ENCODE measurements at regions not wholly inside any gene's neighbourhood (a gene's known extent, or its start where the extent isn't known, plus 50 kb on each side); places are given as distances from the start of the nearest gene placed in this dataset.

GRCh38 chr13:90526711-90527110, 820.8 kb upstream of the MIR17HG start:
- no peak for DNase-seq

DNA sequence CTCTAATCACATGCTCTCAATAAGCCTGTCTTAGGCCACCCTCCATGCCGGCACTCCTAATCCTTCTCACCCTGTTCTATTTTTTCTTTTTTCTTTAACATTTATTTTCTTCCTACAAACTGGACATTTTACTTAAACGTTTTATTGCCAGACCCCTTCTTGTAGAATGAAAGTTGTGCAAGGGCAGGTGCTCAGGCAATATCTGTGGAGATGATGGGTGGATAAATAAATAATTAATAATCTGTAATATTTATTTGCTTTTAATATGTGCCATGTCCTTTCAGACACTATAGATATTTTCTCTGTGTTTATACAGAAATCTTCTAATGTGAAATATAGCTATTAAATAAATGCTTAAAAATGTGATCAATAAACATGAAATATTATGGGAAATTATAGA, 815.7 kb upstream of the MIR17HG start:
- DNase-seq: no peak

DNA sequence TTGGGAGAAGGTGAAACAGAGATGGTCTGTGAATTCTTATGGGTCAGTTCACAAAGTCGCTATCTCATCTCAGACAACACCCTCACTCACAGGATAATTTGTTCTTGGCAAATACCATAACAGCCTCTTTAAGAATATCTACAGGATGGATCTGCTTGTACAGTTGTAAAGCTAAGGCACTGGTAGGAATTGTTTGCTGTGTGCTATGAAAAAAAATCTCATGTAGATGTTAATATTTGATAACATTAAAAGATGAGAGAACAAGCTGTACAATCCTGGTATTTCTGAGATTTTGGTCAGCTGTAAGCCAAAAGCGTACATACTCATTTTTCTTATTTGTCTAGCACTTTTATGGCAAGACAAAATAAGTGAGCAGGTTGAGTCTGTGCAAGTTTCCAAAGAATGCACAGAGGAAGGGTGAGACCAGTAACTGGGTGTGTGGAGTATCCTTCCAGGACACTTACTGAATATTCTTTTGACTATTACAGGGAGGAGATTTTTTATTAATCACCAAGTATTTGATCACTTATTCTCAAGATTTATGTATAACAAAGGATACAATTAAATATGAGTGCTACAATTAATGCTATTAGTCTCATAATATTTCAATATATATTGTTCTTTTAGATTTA, 814.5 kb upstream of the MIR17HG start:
- DNase-seq: no peak

GRCh38 chr13:90533866-90534265, 813.6 kb upstream of the MIR17HG start:
- peak; percentile 51 for DNase-seq

DNA sequence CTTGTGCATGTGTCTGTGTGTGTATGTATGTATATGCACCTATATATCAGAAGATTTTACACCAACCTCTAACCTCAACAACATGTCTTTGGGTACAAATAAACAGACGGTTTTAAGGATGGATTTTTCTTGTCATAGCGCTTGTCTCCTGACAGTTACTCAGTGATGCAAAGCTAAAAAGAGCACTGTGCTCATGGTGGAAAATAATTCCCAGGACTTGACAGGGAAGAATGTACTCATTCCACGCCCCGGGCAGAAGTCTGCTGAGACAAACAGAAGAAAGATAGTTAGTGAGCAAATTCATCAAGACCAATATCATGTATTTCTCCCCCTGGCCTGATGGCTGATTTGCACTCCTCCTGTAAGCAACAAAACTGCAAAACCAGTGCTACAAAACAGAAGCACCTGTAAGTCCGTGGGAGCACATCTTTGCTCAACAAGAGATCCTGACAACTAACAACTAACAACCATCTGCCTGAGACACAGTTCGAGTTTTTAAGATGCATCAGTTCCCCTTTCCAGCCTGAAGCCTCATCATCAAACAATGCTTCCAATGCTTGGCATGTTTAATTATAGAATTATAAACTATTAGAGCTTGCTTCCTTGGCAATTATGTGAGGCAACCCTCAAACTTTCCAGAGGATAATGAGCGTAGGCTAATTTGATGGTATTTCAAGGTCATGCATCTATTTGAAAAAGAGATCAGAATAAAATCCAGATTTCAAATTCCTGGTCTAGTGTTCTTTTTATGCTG, 812.7 kb upstream of the MIR17HG start:
- DNase-seq: no peak

GRCh38 chr13:90535421-90535820, 812.1 kb upstream of the MIR17HG start:
- DNase-seq: no peak

DNA sequence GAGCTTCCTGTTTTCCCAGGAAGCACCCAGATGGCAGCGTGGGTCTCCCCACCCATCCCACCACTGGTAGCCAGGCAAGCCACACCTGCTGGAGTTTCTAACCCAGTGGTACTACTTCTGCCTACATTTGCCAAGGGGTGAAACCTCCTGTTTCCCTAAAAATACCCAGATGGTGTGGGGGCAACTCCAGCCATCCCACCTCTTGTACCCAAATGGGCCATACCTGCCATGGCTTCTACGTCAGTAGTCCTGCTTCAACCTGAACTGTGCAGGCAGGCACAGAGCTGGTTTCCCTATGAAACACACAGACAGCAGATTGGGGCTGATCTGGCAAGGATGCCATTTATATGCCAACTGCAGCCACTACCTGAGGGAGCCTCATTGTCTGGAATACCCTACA, 809.4 kb upstream of the MIR17HG start:
- no peak for DNase-seq

GRCh38 chr13:90541346-90541745, 806.1 kb upstream of the MIR17HG start:
- DNase-seq: no peak

DNA sequence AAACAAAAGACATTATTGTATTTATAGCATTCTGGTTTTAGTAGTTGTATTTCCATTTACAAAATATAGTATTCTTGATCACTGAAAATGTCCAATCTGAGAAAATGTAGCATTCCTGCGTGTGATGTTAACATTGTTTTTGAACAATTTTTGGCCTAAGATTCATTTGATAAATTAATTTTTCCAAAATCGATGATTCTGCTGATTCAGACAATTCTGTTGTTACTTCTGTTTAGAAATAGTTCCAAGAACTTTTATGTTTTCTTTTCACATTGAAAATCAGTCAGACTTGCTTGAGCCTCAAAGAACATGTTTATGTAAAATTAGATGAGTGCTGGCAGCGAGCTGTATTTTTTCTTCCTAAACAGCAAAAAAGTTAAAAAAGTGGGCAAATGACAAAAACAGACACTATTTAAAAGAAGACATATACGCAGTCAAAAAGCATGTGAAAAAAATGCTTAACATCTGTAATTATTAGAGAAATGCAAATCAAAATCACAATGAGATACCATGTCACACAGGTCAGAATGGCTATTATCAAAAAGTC, 804.5 kb upstream of the MIR17HG start:
- DNase-seq: no peak

DNA sequence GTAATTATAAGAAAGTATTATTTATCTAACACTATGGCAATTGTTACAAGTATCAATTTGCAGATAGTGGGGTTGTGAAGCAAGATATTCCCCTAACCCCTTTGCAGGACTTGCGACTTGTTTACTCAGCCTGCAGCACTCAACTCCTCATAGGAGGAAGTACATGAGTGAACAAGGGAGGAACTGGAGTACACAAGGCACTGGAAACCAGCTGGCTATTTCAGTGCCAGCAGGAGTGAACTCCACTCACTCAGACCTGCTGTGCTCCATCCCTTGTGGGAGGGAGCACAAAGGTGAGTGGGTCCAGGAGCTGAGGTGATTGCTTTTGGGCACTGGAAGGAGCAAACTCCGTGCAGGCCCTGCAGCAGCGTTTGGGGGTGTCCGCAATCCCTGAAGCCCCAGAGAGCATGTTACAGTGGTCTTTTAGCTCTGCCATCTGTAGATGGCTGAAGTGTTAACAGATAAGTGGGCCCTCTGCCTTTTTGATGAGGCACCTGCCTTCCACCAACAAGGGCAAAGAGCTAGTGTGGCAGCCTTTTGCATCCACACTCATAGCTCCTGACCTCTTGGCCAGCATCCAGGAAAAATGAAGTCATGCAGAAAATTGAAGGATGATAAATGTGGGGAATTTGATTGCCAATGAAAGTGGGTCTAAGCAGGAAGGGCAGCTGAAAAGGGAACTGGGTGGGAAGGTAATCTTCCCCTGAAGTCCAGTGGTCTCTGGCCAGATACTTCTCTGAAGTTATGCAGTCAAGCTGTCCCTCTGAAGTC, 802.2 kb upstream of the MIR17HG start:
- no peak for DNase-seq

- no peak for DNase-seq
Observed at GRCh38 chr13:90547272-90547790, 800.2 kb upstream of the MIR17HG start.

DNA sequence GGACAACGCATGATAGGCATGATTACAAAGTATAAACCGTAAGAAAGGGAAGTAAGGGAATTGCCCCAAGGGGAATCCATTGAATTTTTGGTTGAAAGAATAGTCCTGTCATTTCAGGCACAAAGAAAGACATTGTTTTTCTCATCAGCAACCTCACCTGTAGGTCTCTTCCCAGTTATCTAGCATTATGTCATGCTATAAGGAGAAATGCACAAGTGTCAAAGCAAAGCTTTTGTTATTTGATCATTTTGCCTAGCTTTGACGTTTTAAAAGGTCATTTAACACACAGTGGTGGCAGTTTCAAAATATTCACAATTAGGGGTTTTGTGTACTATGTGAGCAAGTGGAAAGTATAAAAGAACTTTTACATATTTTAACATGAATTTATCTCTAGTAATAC, 796.2 kb upstream of the MIR17HG start:
- DNase-seq: no peak

DNA sequence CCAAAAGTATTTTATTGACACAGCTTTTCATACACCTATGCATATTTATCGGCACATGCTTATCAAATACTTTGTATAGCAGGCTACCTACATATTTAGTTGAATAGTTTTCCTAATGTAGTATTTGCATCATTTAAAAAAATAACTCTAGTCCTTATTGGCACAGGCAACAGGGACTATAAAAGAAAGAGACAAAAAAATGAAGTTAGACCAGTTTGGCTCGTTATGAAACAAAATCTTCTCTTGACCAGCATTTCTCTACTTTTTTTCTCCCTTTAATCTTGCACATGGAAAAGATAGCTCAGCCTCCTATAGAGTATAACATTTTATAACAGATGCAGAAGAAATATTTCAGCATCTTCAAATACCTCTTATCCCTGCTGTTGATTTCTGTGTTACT, 794.8 kb upstream of the MIR17HG start:
- DNase-seq: no peak

- DNase-seq: no peak
Observed at GRCh38 chr13:90553159-90553558, 794.3 kb upstream of the MIR17HG start.

- DNase-seq: no peak
Observed at GRCh38 chr13:90557626-90558025, 789.9 kb upstream of the MIR17HG start.

DNA sequence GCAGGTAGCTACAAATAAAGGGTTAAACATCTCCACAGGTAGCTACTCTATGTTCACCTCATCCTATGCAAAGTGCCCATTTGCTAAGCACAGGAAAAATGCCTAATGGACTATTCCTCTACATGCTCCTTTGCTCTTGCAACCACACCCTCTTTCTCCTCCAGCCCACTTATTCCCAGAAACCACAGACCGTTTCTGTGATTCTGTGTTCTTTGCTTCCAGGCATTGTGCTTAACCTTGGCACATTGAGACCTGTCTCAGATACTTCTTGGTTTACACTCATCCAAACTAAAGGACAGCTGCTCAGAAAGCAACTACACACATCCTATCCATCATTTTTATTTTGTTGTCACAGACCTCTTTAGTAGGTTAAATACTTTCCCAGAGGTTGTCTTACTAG, 785.0 kb upstream of the MIR17HG start:
- DNase-seq: no peak

- DNase-seq: no peak
Observed at GRCh38 chr13:90564096-90564495, 783.4 kb upstream of the MIR17HG start.

- no peak for DNase-seq
Observed at GRCh38 chr13:90564566-90564965, 782.9 kb upstream of the MIR17HG start.

DNA sequence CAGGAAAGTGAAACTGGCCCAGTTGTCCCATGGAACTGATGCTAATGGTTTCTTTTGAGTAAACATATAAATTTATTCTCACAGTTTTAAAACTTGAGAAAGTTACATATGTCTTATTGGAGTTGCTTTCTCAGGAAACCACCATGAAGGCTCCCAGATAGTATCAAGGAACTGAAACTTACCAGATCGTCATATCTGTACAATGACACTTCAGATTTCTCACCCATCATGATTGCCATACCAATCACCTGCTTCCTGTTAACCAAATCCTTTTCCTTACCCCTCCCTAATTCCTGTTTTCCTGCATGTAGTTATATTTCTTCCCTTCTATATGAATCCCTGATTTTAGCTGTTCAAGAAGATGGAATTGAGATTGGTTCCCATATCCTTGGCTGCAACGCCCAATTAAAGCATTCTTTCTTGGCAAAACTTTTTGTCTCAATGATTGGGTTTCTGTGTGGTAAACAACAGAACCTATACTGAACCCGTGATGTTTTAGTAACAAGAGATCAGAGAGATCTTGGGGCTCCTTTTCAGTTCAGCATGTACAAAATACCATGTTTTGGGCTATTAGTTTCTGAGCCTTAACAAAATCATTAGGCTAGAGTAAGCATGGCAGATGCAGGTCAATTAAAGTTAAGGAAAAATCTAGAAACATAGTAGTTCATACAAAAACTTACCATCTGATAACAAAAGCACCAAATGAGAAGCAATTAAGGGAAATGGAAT, 781.3 kb upstream of the MIR17HG start:
- no peak for DNase-seq

DNA sequence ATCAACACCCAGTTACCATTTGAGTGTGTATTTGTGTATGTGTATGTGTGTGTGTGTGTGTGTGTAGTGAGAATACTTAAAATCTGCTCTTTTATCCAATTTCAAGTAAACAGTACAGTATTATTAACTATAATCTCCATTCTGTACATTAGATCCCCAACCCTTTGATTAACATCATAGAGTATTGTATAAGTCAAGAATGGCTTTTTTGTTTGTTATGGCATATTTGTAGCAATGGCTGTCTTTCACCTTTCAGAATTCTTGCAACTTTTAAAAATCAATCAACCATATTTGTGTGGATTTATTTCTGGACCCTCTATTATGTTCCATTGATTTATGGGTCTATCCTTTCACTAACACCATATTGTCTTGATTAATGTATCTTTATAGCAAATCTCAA, 779.3 kb upstream of the MIR17HG start:
- no peak for DNase-seq

GRCh38 chr13:90576067-90576466, 771.4 kb upstream of the MIR17HG start:
- no peak for DNase-seq

DNA sequence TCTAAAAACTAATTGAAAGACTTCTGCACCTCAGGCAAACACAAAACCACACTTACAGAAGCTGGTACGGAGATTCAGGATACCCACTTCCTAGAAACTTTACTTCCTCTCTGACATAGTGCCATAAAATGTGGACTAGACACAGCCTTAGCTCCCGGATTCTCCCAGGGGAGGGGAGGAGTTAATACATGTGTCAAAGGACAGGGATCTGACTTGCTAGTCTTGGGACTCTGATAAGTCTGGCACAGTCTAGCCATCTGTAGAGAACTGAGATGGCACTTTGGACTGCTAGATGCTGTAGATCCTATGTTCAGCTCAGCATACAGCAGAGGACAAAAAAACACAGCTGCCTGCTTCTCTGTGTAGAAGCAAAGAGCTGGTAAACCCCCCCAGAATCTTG, 769.8 kb upstream of the MIR17HG start:
- DNase-seq: no peak

DNA sequence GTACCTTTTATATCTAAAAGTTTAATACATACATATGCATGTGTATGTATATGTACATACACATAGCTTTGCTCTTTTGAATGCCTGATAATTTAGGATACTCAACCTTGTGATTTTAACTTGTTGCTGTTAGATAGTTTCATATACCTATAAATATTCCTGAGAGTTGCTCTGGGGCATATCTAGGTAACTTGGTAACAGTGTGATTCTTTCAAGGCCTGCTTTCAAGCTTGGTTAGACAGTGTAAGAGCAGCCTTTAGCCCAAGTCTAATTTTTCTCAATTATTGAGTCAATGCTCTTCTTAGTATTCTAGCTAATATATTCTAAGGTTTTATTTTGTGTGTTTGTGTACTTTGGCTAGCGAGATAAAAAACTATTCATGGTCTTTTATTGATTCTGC, 762.1 kb upstream of the MIR17HG start:
- no peak for DNase-seq

Measured in NCI-H1417 treated with DMSO at 0.1 percent for 48 hours (cell line).